CD4-positive, alpha-beta T cell (primary cell): ENCODE measurements at regions not wholly inside any gene's neighbourhood (a gene's known extent, or its start where the extent isn't known, plus 50 kb on each side); places are given as distances from the start of the nearest gene placed in this dataset.

Experiments used
- ATAC-seq: fragments of 200-7000 bp; cut with Tn5 transposase; one replicate; pipeline ENCODE4 v1.10.0; 2022; ENCODE audit warnings: mild to moderate bottlenecking; ENCODE audit not compliant: poor library complexity
- CTCF ChIA-PET: fragments of 350-600 bp; sonication (Branson Sonifier 250); formaldehyde crosslinking; loops from one replicate; lab custom pipeline; 2021; ENCODE audit warnings: antibody characterized with exemption, inconsistent platforms; lab: Charles Lee
- POLR2A ChIA-PET: fragments of 350-600 bp; sonication (Branson Sonifier 250); formaldehyde crosslinking; loops from one replicate; lab custom pipeline; 2021; ENCODE audit warnings: antibody characterized with exemption, inconsistent platforms; lab: Charles Lee
- DNase-seq, 14 experiments: peaks; one replicate each; pipeline ENCODE4 v3.0.0-alpha.2; 2013 to 2020; ENCODE audit warnings: mixed read lengths in 2 of 14
- H3K27ac ChIP-seq, 2 donors: one replicate each; pipeline versions ENCODE4 v1.5.1 to v1.7.0; 2013; ENCODE audit warnings: low read length in 2 of 2, low read depth in 1 of 2, mild to moderate bottlenecking in 1 of 2
- H3K27me3 ChIP-seq, 2 experiments: 1 replicate in 1 of 2; 2 replicates in 1 of 2; pipeline versions ENCODE4 v1.6.1 to v1.7.0; 2013; ENCODE audit warnings: low read length in 2 of 2, control low read depth in 1 of 2, mild to moderate bottlenecking in 1 of 2, moderate library complexity in 1 of 2; ENCODE audit not compliant: insufficient read depth in 2 of 2, control insufficient read depth in 1 of 2
- H3K36me3 ChIP-seq: one replicate; pipeline ENCODE4 v1.6.1; 2013; ENCODE audit warnings: low read length, control low read depth; ENCODE audit not compliant: insufficient read depth
- H3K4me1 ChIP-seq: one replicate; pipeline ENCODE4 v1.6.1; 2013; ENCODE audit warnings: low read length, control low read depth; ENCODE audit not compliant: insufficient read depth
- H3K4me3 ChIP-seq: one replicate; pipeline ENCODE4 v1.5.1; 2013; ENCODE audit warnings: mild to moderate bottlenecking, low read length, moderate library complexity
- H3K9me3 ChIP-seq, 2 experiments: 1 replicate in 1 of 2; 2 replicates in 1 of 2; pipeline versions ENCODE4 v1.6.1 to v1.7.0; 2013; ENCODE audit warnings: low read length in 2 of 2, mild to moderate bottlenecking in 2 of 2, control low read depth in 1 of 2, moderate library complexity in 1 of 2; ENCODE audit not compliant: control insufficient read depth in 1 of 2, insufficient read depth in 1 of 2
- H3K27ac Mint-ChIP-seq: one replicate; pipeline ENCODE4 v1.8.0; 2020; ENCODE audit warnings: mixed read lengths
- H3K27me3 Mint-ChIP-seq: one replicate; pipeline ENCODE4 v1.8.0; 2021; ENCODE audit warnings: mixed read lengths
- H3K36me3 Mint-ChIP-seq: one replicate; pipeline ENCODE4 v1.8.0; 2021; ENCODE audit warnings: low read depth, mixed read lengths
- H3K4me1 Mint-ChIP-seq: one replicate; pipeline ENCODE4 v1.8.0; 2021; ENCODE audit warnings: low read depth, mixed read lengths
- H3K4me3 Mint-ChIP-seq: one replicate; pipeline ENCODE4 v1.8.0; 2020; ENCODE audit warnings: mild to moderate bottlenecking, mixed read lengths
- H3K9me3 Mint-ChIP-seq: one replicate; pipeline ENCODE4 v1.8.0; 2020; ENCODE audit warnings: mixed read lengths
- CTCF ChIP-seq: fragments of 200-600 bp; IDR thresholded peaks from one replicate; pipeline ENCODE4 v1.8.0; 2022; ENCODE audit warnings: antibody characterized with exemption, mild to moderate bottlenecking
- intact Hi-C, 2 experiments: fragments of 100-400 bp; cut with DNase I in 1 of 2; cut with micrococcal nuclease in 1 of 2; formaldehyde crosslinking; loops; one replicate each; pipeline versions ENCODE4 v1.15.1 to v1.9.0; 2023 to 2025; cut with DNase I, micrococcal nuclease

- Mint-ChIP-seq H3K4me1 (no peaks in the 10 kb centered on the region), H3K36me3 (no peaks in the 10 kb centered on the region), H3K27ac (no peak overlapping the region), H3K9me3 (no peaks in the 10 kb centered on the region), H3K27me3 (peaks cover 33% of the 10 kb centered on the region), H3K4me3 (no peak overlapping the region)
- Histone ChIP-seq H3K9me3 (no peaks in the 10 kb centered on the region), H3K4me1 (no peaks in the 10 kb centered on the region), H3K27ac (no peak overlapping the region), H3K4me3 (no peak overlapping the region), H3K36me3 (no peaks in the 10 kb centered on the region), H3K27me3 (peaks cover 3 to 6% of the 10 kb centered on the region in 2 experiments)
- DNase-seq (no peak), ATAC-seq (no peak)
- ChIA-PET POLR2A (no interaction called here), CTCF (no interaction called here)
- no peak for TF ChIP-seq CTCF
- intact Hi-C loops = loop anchor here in 1 of 2 experiments (5.0 kb wide), 1 partner anchor 372 kb away; no protein-coding TSS in a partner anchor
Observed at GRCh38 chr6:12608874-12609273, 107.7 kb upstream of the PHACTR1 start.

- Mint-ChIP-seq H3K27ac (no peak overlapping the region), H3K9me3 (no peaks in the 10 kb centered on the region), H3K4me3 (no peak overlapping the region), H3K27me3 (peaks cover 33% of the 10 kb centered on the region), H3K4me1 (no peaks in the 10 kb centered on the region), H3K36me3 (no peaks in the 10 kb centered on the region)
- Histone ChIP-seq H3K4me1 (no peaks in the 10 kb centered on the region), H3K9me3 (no peaks in the 10 kb centered on the region), H3K27me3 (peaks cover 3 to 6% of the 10 kb centered on the region in 2 experiments), H3K36me3 (no peaks in the 10 kb centered on the region), H3K4me3 (no peak overlapping the region), H3K27ac (no peak overlapping the region)
- intact Hi-C loops = loop anchor here in 1 of 2 experiments (5.0 kb wide), 1 partner anchor 372 kb away; no protein-coding TSS in a partner anchor
- ATAC-seq (no peak), DNase-seq (no peak)
- CTCF ChIA-PET = no interaction called here
- TF ChIP-seq CTCF = no peak
- POLR2A ChIA-PET = no interaction called here
Observed at GRCh38 chr6:12609751-12610150, 106.8 kb upstream of the PHACTR1 start.

GRCh38 chr6:12610862-12611261, 105.7 kb upstream of the PHACTR1 start:
- CTCF ChIA-PET = no interaction called here
- Histone ChIP-seq H3K27ac (no peak overlapping the region), H3K4me3 (no peak overlapping the region), H3K9me3 (no peaks in the 10 kb centered on the region), H3K4me1 (no peaks in the 10 kb centered on the region), H3K27me3 (peaks cover 3 to 6% of the 10 kb centered on the region in 2 experiments), H3K36me3 (no peaks in the 10 kb centered on the region)
- DNase-seq = no peak
- ATAC-seq = no peak
- Mint-ChIP-seq H3K36me3 (no peaks in the 10 kb centered on the region), H3K27ac (no peak overlapping the region), H3K27me3 (peaks cover 29% of the 10 kb centered on the region), H3K9me3 (no peaks in the 10 kb centered on the region), H3K4me1 (no peaks in the 10 kb centered on the region), H3K4me3 (no peak overlapping the region)
- TF ChIP-seq CTCF = no peak
- POLR2A ChIA-PET = interaction anchor here (0.5 kb wide), 1 partner anchor 155 kb away, joined by 3 read pairs; no protein-coding TSS in a partner anchor
- intact Hi-C loops = no loop called here
